Dedifferentiated amniotic fluid mesenchymal stem cell (primary cell): ENCODE measurements at regions not wholly inside any gene's neighbourhood (a gene's known extent, or its start where the extent isn't known, plus 50 kb on each side); places are given as distances from the start of the nearest gene placed in this dataset.
A peak's percentile ranks its signal among the peaks of the same experiment; 100 is the strongest.

Experiments
- DNase-seq: peaks from one replicate; pipeline ENCODE4 v3.0.0-alpha.2; 2016; ENCODE audit errors: extremely low spot score

GRCh38 chr12:127223011-127223410, 1044.0 kb upstream of the TMEM132C start:
- no peak for DNase-seq

DNA sequence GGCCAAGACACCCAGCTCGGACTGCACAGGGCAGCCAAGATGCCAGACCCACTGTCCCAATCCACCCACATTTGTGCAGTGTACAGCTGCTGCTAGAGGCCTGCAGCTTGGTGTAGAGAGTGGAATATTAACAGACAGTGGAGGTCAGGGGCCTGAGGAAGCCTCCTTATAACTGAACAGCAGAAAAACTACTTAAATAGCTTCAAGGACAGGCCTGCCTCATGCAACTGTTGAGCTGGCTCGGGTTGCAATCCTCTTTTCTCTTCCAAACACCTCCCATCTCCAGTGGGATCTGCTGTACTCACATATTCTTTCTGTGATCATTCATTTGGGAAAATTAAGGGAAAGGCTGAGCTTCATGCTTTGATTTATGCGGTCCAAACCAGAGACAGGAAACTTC, 1043.2 kb upstream of the TMEM132C start:
- no peak for DNase-seq

GRCh38 chr12:127230843-127231260, 1036.1 kb upstream of the TMEM132C start:
- DNase-seq = peak; percentile 94

- DNase-seq = no peak
Measured at GRCh38 chr12:127231371-127231770, 1035.6 kb upstream of the TMEM132C start.

- no peak for DNase-seq
Measured at GRCh38 chr12:127233016-127233415, 1034.0 kb upstream of the TMEM132C start.

DNA sequence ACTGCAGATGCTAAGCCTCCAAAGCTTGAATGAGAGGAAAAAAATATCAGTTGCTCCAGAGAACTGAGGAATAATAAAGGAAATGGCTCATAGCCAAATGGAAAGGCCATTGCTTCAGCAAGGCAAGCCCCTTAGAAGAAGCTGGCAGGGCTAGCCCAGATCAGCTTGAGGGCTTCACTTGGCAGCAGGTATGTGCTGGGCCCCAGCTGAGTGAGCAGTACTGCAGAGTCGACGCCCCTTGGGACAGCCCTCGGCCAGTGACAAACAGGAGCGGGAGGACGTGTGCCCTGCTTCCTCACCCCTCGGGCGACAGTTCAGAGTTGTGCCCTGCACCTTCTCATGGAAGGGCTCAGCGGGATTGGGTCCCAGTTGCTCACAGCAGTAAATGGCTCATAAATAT, 1031.2 kb upstream of the TMEM132C start:
- no peak for DNase-seq

DNA sequence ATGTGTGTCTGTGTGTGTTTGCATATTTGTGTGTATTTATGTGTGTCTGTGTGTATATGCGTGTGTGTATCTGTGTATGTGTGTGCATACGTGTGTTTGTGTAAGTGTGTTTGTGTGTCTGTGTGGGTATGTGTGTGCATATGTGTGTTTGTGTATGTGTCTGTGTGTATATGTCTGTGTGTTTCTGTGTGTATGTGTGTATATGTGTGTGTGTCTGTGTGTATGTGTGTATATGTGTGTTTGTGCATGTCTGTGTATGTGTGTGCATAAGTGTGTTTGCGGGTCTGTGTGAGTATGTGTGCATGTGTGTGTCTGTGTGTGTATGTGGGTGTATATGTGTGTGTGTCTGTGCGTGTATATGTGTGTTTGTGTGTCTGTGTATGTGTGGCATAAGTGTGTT, 1030.5 kb upstream of the TMEM132C start:
- DNase-seq = no peak

- DNase-seq = no peak
Measured at GRCh38 chr12:127237151-127237550, 1029.8 kb upstream of the TMEM132C start.

GRCh38 chr12:127238107-127238506, 1028.9 kb upstream of the TMEM132C start:
- DNase-seq = no peak

- no peak for DNase-seq
Measured at GRCh38 chr12:127239781-127240180, 1027.2 kb upstream of the TMEM132C start.

GRCh38 chr12:127240249-127240929, 1026.6 kb upstream of the TMEM132C start:
- DNase-seq = no peak

DNA sequence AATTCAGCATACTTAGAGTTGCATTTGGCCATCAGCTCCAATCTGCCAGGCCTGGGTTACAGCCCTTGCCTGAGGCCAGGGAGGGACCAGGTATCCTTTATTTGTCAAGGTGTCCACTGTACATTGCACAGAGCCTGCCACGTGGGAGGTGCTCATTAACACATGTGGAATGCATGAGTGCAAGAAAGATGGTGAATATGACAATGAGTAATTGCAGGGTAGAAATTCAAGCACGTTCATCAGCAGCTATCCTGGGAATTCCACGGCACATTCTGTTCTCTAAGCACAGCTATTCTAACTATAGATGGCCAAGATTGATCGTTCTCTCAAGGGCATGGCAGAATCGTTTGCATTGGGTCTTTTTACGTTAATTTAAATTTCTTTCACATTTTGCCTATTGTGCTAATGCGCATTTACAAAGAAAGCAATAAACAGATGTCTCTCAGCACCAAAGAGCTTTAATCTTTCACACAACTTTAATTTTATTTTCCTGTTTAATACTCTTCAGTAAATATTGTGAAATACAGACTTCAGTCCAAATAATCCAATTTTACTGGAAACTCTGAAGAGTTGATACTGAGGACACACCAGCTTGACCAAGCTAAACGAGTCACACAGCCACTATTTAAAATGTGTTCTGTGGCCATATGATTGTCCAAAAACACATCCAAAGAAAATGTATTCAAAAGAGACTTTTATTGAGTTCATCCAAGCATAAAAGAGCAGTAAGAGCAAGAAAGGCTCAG, 1025.7 kb upstream of the TMEM132C start:
- no peak for DNase-seq

- DNase-seq = no peak
Measured at GRCh38 chr12:127245009-127245408, 1022.0 kb upstream of the TMEM132C start.

DNA sequence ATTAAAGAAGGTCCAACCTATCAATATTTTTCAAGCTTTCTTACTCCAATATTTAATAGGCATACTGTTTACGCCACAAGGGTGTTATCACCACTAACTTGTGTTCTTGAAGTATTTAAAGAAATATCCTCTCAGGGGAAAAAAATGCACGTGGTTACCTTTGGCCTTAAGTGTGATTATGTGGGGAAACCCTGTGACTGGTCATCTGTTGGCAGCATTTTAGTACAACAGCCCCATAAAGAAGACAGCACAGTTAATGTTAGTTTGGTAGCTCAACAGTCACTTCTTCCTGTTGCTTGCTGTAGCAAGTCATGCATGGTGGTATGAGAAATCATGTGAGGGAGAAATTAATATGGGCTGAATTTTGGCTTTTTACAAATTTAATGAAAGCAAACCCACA, 1021.5 kb upstream of the TMEM132C start:
- DNase-seq = no peak

GRCh38 chr12:127247937-127248336, 1019.0 kb upstream of the TMEM132C start:
- no peak for DNase-seq

DNA sequence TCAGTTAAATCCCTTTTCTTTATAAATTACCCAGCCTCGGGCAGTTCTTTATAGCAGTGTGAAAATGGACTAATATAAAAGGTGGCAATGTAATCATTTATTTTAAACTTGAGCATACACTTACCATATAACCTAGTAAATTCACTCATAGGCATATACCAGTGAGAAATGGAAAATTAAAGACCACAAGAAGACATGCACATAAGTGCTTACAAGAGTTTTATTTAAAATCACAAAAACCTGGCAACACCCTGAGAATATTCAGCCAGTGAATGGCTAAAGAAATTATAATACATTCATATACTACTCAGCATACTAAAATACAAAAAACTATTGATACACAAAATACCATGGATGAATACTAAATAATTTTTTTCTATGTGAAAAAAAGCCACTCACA, 1017.5 kb upstream of the TMEM132C start:
- no peak for DNase-seq

- no peak for DNase-seq
Measured at GRCh38 chr12:127253797-127254327, 1013.1 kb upstream of the TMEM132C start.

- no peak for DNase-seq
Measured at GRCh38 chr12:127254420-127254955, 1012.5 kb upstream of the TMEM132C start.

GRCh38 chr12:127257366-127257935, 1009.5 kb upstream of the TMEM132C start:
- peak; percentile 23 for DNase-seq

DNA sequence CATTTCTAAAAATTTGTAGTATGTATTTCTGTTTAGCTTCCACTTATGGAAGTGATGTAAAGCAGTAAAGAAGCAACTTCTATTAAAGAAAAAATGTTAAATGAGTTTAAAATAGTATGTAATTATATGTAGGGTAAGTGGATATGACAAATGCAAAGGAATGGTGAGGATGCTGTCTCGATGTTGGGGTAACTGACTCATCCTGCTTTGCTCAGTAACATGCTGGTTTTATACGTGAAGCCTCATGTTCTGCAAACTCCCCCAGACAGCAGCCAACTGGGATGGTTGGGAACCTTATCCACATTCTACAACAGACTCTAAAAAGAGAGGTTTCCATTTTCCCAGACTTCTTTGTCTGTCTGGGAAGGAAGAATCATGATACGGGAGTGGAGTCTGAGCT, 1006.4 kb upstream of the TMEM132C start:
- DNase-seq = no peak

DNA sequence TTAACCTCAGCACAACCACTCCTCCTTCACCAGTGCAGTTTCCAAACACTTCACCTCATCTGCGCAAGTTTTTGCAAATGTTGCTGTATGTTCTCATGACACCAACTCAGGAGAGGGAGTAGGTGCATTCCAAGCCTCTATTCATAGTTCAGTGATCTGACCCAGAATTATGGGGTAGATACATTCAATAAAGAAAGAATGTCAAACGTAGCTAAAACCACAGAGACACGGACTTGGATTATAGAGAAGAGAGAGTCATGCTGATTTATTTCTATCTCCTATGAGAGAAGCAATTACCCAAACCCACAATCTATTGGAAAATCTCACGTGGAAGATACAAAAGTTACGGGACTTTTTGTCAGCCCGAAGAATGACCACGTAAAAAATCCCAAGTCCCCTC, 1006.0 kb upstream of the TMEM132C start:
- DNase-seq = no peak

DNA sequence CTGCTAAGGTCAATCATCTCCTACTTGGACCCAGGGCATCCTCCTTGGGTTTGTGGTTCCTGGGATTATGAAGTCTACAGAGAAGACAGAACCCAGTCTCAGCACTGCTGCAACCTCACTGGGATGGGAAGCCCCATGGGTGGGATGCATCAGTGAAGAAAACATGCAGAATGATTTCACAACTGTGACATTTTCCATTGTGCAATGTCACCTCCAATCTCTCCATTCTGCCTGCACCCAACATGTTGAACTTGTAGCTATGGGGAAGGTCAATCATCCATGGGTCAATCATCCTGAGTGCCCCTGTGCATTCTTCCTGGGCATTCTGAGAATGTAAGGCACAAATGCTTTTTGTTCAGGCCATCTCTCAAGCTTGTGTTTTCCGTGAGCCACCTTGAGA, 1004.4 kb upstream of the TMEM132C start:
- DNase-seq = no peak

- no peak for DNase-seq
Measured at GRCh38 chr12:127263621-127264020, 1003.3 kb upstream of the TMEM132C start.
